ENCODE measurements at regions not wholly inside any gene's neighbourhood (a gene's known extent, or its start where the extent isn't known, plus 50 kb on each side); places are given as distances from the start of the nearest gene placed in this dataset.

- FAIRE-seq: no peak
- intact Hi-C loops (cut with DNase I): no loop called here
Measured at GRCh38 chr13:44193731-44194130, 179.9 kb upstream of the SERP2 start.

DNA sequence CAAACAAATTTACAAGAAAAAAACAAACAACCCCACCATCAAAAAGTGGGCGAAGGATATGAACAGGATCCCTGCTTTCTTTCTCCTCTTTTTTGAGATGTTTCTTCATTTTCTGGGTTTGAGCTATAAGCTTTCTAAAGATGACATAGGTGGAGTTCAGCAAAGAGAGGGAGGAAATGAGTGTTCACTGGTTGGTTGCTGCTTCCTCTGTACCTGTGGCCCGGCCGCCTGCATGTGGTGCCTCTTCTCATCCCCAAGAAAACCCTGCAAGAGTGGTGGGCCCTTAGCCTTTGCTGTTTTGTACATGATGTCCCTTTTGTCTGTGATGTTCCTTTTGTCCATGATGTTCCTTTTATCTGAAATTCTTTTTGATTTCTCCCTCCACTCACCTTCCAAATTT is 178.4 kb upstream of the SERP2 start:
- Histone ChIP-seq H3K36me3 (ENCODE audit: control insufficient read depth in 2 of 3, insufficient read depth in 3 of 3, low read length in 3 of 3) (no peaks in the 10 kb centered on the region), H3K4me3 (ENCODE audit: low read length in 3 of 3) (no peak overlapping the region), H3K27ac (ENCODE audit: low read depth in 2 of 2, low read length in 2 of 2) (no peak overlapping the region), H3K9me3 (ENCODE audit: control insufficient read depth in 2 of 3, insufficient read depth in 1 of 3, low read length in 3 of 3) (no peaks in the 10 kb centered on the region), H3K9ac (ENCODE audit: low read length in 3 of 3) (no peak overlapping the region), H3K27me3 (ENCODE audit: control insufficient read depth, insufficient read depth, low read length) (no peaks in the 10 kb centered on the region), H3K4me1 (ENCODE audit: control insufficient read depth in 2 of 3, insufficient read depth in 2 of 3, low read depth in 1 of 3, low read length in 3 of 3) (no peaks in the 10 kb centered on the region)
- intact Hi-C loops (cut with DNase I): no loop called here
- DNase-seq (no peak), FAIRE-seq (no peak)
- no peak for TF ChIP-seq CTCF (IDR thresholded peaks at IDR 0.05; ENCODE audit: borderline replicate concordance, extremely low read depth, insufficient read depth)

More at GRCh38 chr13:44193731-44194130, 179.9 kb upstream of the SERP2 start:
- no peak overlapping the region for H3K4me3 ChIP-seq (ENCODE audit: low read length in 3 of 3)
- no peak overlapping the region for H3K9ac ChIP-seq (ENCODE audit: low read length in 3 of 3)
- no peak for TF ChIP-seq CTCF (IDR thresholded peaks at IDR 0.05; ENCODE audit: borderline replicate concordance, extremely low read depth, insufficient read depth)
- no peaks in the 10 kb centered on the region for H3K27me3 ChIP-seq (ENCODE audit: control insufficient read depth, insufficient read depth, low read length)
- H3K27ac ChIP-seq (ENCODE audit: low read depth in 2 of 2, low read length in 2 of 2): no peak overlapping the region
- H3K4me1 ChIP-seq (ENCODE audit: control insufficient read depth in 2 of 3, insufficient read depth in 2 of 3, low read depth in 1 of 3, low read length in 3 of 3): no peaks in the 10 kb centered on the region
- no peaks in the 10 kb centered on the region for H3K9me3 ChIP-seq (ENCODE audit: control insufficient read depth in 2 of 3, insufficient read depth in 1 of 3, low read length in 3 of 3)
- DNase-seq: no peak
- H3K36me3 ChIP-seq (ENCODE audit: control insufficient read depth in 2 of 3, insufficient read depth in 3 of 3, low read length in 3 of 3): no peaks in the 10 kb centered on the region

- FAIRE-seq (no peak), DNase-seq (no peak)
- intact Hi-C loops (cut with DNase I): no loop called here
Measured at GRCh38 chr13:44196196-44196751, 177.3 kb upstream of the SERP2 start.

More at GRCh38 chr13:44196196-44196751, 177.3 kb upstream of the SERP2 start:
- H3K9ac ChIP-seq (ENCODE audit: low read length in 3 of 3): no peak overlapping the region
- no peak for TF ChIP-seq CTCF (IDR thresholded peaks at IDR 0.05; ENCODE audit: borderline replicate concordance, extremely low read depth, insufficient read depth)
- no peaks in the 10 kb centered on the region for H3K4me1 ChIP-seq (ENCODE audit: control insufficient read depth in 2 of 3, insufficient read depth in 2 of 3, low read depth in 1 of 3, low read length in 3 of 3)
- H3K9me3 ChIP-seq (ENCODE audit: control insufficient read depth in 2 of 3, insufficient read depth in 1 of 3, low read length in 3 of 3): no peaks in the 10 kb centered on the region
- no peaks in the 10 kb centered on the region for H3K36me3 ChIP-seq (ENCODE audit: control insufficient read depth in 2 of 3, insufficient read depth in 3 of 3, low read length in 3 of 3)
- no peak overlapping the region for H3K27ac ChIP-seq (ENCODE audit: low read depth in 2 of 2, low read length in 2 of 2)
- no peak overlapping the region for H3K4me3 ChIP-seq (ENCODE audit: low read length in 3 of 3)
- no peaks in the 10 kb centered on the region for H3K27me3 ChIP-seq (ENCODE audit: control insufficient read depth, insufficient read depth, low read length)

Data from kidney (tissue), 13 donors.